HEK293 (cell line): ENCODE measurements at regions not wholly inside any gene's neighbourhood (a gene's known extent, or its start where the extent isn't known, plus 50 kb on each side); places are given as distances from the start of the nearest gene placed in this dataset.

Experiments used
- CTCF ChIA-PET: fragments of 350-600 bp; formaldehyde crosslinking; extraction: SDS; loops from one replicate; lab custom pipeline; 2021; ENCODE audit warnings: antibody characterized with exemption; lab: Yijun Ruan, JAX
- POLR2A ChIA-PET: fragments of 300-600 bp; formaldehyde crosslinking; extraction: SDS; loops from one replicate; lab custom pipeline; 2020; ENCODE audit warnings: antibody characterized with exemption, inconsistent platforms; lab: Yijun Ruan, JAX
- H3K27ac ChIP-seq: fragments of 200-500 bp; sonication (Bioruptor generic); 2 replicates; pipeline ENCODE4 v1.5.1; 2014; ENCODE audit warnings: low read depth, low read length, control low read depth, inconsistent platforms; ENCODE audit errors: extremely low read depth
- H3K36me3 ChIP-seq, 2 experiments: fragments of 200-500 bp in 1 of 2; sonication (Bioruptor generic) in 1 of 2; 1 replicate in 1 of 2; 2 replicates in 1 of 2; pipeline ENCODE4 v1.5.1; 2014 to 2017; ENCODE audit warnings: inconsistent platforms in 2 of 2, low read length in 2 of 2; ENCODE audit not compliant: control insufficient read depth in 2 of 2, insufficient read depth in 1 of 2
- H3K4me1 ChIP-seq: fragments of 200-500 bp; sonication (Bioruptor generic); 2 replicates; pipeline ENCODE4 v1.5.1; 2014; ENCODE audit warnings: mild to moderate bottlenecking, low read length, inconsistent platforms; ENCODE audit not compliant: control insufficient read depth, insufficient read depth
- H3K4me3 ChIP-seq: 2 replicates; pipeline ENCODE4 v1.5.1; 2011; ENCODE audit warnings: low read depth, mild to moderate bottlenecking, control low read depth, low read length, moderate library complexity
- H3K9me3 ChIP-seq: fragments of 200-500 bp; sonication (Bioruptor generic); 2 replicates; pipeline ENCODE4 v1.5.1; 2014; ENCODE audit warnings: low read depth, low read length, inconsistent platforms; ENCODE audit not compliant: control insufficient read depth, insufficient read depth
- HOXD13 ChIP-seq: sonication (generic); formaldehyde crosslinking; IDR thresholded peaks from 2 replicates; pipeline ENCODE4 v1.8.0; 2022; ENCODE audit warnings: missing genetic modification reagents, borderline replicate concordance
- KLF16 ChIP-seq: fragments of 450-650 bp; formaldehyde crosslinking; IDR thresholded peaks from 2 replicates; pipeline ENCODE4 v1.5.1; 2017; ENCODE audit warnings: missing biosample characterization, missing genetic modification characterization
- SCRT2 ChIP-seq: fragments of 450-650 bp; formaldehyde crosslinking; IDR thresholded peaks from 2 replicates; pipeline ENCODE4 v1.5.1; 2016; ENCODE audit warnings: missing biosample characterization, missing genetic modification characterization
- SP2 ChIP-seq: fragments of 450-650 bp; formaldehyde crosslinking; IDR thresholded peaks from 2 replicates; pipeline ENCODE4 v1.5.1; 2016; ENCODE audit warnings: missing biosample characterization, missing genetic modification characterization
- WT1 ChIP-seq: fragments of 450-650 bp; formaldehyde crosslinking; IDR thresholded peaks from 2 replicates; pipeline ENCODE4 v1.5.1; 2016; ENCODE audit warnings: missing biosample characterization, missing genetic modification characterization
- YY2 ChIP-seq: fragments of 450-650 bp; formaldehyde crosslinking; IDR thresholded peaks from 2 replicates; pipeline ENCODE4 v1.5.1; 2016; ENCODE audit warnings: missing biosample characterization, missing genetic modification characterization
- ZBTB21 ChIP-seq: fragments of 450-650 bp; formaldehyde crosslinking; IDR thresholded peaks from 2 replicates; pipeline ENCODE4 v1.5.1; 2017; ENCODE audit warnings: missing biosample characterization, missing genetic modification characterization
- ZFP37 ChIP-seq: fragments of 450-650 bp; formaldehyde crosslinking; IDR thresholded peaks from 2 replicates; pipeline ENCODE4 v1.5.1; 2016; ENCODE audit warnings: missing biosample characterization, missing genetic modification characterization
- ZNF10 ChIP-seq: fragments of 450-650 bp; formaldehyde crosslinking; IDR thresholded peaks from 2 replicates; pipeline ENCODE4 v1.5.1; 2017; ENCODE audit warnings: missing biosample characterization, missing genetic modification characterization
- ZNF223 ChIP-seq: fragments of 450-650 bp; formaldehyde crosslinking; IDR thresholded peaks from 2 replicates; pipeline ENCODE4 v1.5.1; 2016; ENCODE audit warnings: missing biosample characterization, missing genetic modification characterization
- ZNF37A ChIP-seq: fragments of 450-650 bp; IDR thresholded peaks from 2 replicates; pipeline ENCODE4 v1.5.1; 2018; ENCODE audit warnings: missing biosample characterization, missing genetic modification characterization
- ZNF416 ChIP-seq: fragments of 450-650 bp; formaldehyde crosslinking; IDR thresholded peaks from 2 replicates; pipeline ENCODE4 v1.5.1; 2016; ENCODE audit warnings: missing biosample characterization, missing genetic modification characterization
- ZNF510 ChIP-seq: fragments of 450-650 bp; formaldehyde crosslinking; IDR thresholded peaks from 2 replicates; pipeline ENCODE4 v1.5.1; 2018; ENCODE audit warnings: mild to moderate bottlenecking, missing genetic modification characterization, missing biosample characterization; ENCODE audit not compliant: insufficient replicate concordance
- ZNF529 ChIP-seq: fragments of 450-650 bp; formaldehyde crosslinking; IDR thresholded peaks from 2 replicates; pipeline ENCODE4 v1.5.1; 2017; ENCODE audit warnings: missing genetic modification characterization, missing biosample characterization; ENCODE audit not compliant: insufficient replicate concordance
- ZNF549 ChIP-seq: fragments of 450-650 bp; IDR thresholded peaks from 2 replicates; pipeline ENCODE4 v1.5.1; 2018; ENCODE audit warnings: missing biosample characterization, missing genetic modification characterization, mild to moderate bottlenecking, inconsistent platforms, moderate library complexity
- ZNF558 ChIP-seq: fragments of 450-650 bp; formaldehyde crosslinking; IDR thresholded peaks from 2 replicates; pipeline ENCODE4 v1.5.1; 2016; ENCODE audit warnings: missing biosample characterization, missing genetic modification characterization
- ZNF610 ChIP-seq: fragments of 450-650 bp; formaldehyde crosslinking; IDR thresholded peaks from 2 replicates; pipeline ENCODE4 v1.5.1; 2016; ENCODE audit warnings: missing biosample characterization, missing genetic modification characterization, borderline replicate concordance
- ZNF654 ChIP-seq: fragments of 450-650 bp; formaldehyde crosslinking; IDR thresholded peaks from 2 replicates; pipeline ENCODE4 v1.5.1; 2016; ENCODE audit warnings: low read depth, missing biosample characterization, missing genetic modification characterization
- ZNF664 ChIP-seq: fragments of 450-650 bp; formaldehyde crosslinking; IDR thresholded peaks from 2 replicates; pipeline ENCODE4 v1.5.1; 2016; ENCODE audit warnings: missing biosample characterization, missing genetic modification characterization
- ZNF785 ChIP-seq: fragments of 450-650 bp; formaldehyde crosslinking; IDR thresholded peaks from 2 replicates; pipeline ENCODE4 v1.5.1; 2016; ENCODE audit warnings: missing biosample characterization, missing genetic modification characterization
- ZSCAN23 ChIP-seq: fragments of 450-650 bp; formaldehyde crosslinking; IDR thresholded peaks from 2 replicates; pipeline ENCODE4 v1.5.1; 2016; ENCODE audit warnings: missing biosample characterization, missing genetic modification characterization
- TF ChIP-seq, protein P1 (sequence below): fragments of 450-650 bp; formaldehyde crosslinking; IDR thresholded peaks from 2 replicates; pipeline ENCODE4 v1.5.1; 2016; ENCODE audit warnings: missing biosample characterization, missing genetic modification characterization
- TF ChIP-seq, protein P2 (sequence below): fragments of 450-650 bp; formaldehyde crosslinking; IDR thresholded peaks from 2 replicates; pipeline ENCODE4 v1.5.1; 2016; ENCODE audit warnings: missing biosample characterization, missing genetic modification characterization
- TF ChIP-seq, protein P3 (sequence below): fragments of 450-650 bp; formaldehyde crosslinking; IDR thresholded peaks from 2 replicates; pipeline ENCODE4 v1.5.0; 2017; ENCODE audit warnings: missing biosample characterization, missing genetic modification characterization, borderline replicate concordance
- TF ChIP-seq, protein P4 (sequence below): fragments of 450-650 bp; formaldehyde crosslinking; IDR thresholded peaks from 2 replicates; pipeline ENCODE4 v1.5.1; 2017; ENCODE audit warnings: missing biosample characterization, missing genetic modification characterization

DNA sequence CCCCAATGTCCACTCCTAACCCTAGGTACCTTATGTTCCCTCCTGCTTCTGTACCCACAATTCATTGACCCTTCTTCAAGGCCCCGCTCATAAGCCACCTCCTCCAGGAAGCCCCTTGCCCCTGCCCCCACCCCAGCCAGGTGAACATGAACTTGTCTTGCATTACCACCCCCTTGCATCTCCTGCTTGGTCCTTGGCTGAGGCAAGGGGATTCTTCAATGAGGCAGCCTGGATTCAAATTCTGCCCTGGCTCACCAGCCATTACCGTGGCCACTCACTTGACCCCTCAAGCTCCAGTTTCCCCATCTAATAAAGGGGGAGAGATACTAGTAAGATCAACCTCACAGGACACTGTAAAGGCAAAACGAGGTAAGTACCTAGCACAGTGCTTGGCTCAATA lies 193.1 kb downstream of the DICER1 start:
- Histone ChIP-seq H3K36me3 (no peaks in the 10 kb centered on the region), H3K9me3 (no peaks in the 10 kb centered on the region), H3K4me3 (no peak overlapping the region), H3K4me1 (no peaks in the 10 kb centered on the region), H3K27ac (no peak overlapping the region)
- ChIA-PET CTCF (interaction anchor here (0.7 kb wide), 1 partner anchor 457 kb away, joined by 3 read pairs; no protein-coding TSS in a partner anchor), POLR2A (no interaction called here)
- TF ChIP-seq, protein P1, sequence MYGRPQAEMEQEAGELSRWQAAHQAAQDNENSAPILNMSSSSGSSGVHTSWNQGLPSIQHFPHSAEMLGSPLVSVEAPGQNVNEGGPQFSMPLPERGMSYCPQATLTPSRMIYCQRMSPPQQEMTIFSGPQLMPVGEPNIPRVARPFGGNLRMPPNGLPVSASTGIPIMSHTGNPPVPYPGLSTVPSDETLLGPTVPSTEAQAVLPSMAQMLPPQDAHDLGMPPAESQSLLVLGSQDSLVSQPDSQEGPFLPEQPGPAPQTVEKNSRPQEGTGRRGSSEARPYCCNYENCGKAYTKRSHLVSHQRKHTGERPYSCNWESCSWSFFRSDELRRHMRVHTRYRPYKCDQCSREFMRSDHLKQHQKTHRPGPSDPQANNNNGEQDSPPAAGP: no peak
- TF ChIP-seq, protein P2, sequence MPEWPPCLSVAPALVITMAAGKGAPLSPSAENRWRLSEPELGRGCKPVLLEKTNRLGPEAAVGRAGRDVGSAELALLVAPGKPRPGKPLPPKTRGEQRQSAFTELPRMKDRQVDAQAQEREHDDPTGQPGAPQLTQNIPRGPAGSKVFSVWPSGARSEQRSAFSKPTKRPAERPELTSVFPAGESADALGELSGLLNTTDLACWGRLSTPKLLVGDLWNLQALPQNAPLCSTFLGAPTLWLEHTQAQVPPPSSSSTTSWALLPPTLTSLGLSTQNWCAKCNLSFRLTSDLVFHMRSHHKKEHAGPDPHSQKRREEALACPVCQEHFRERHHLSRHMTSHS (tag by site-specific recombination): no peak
- TF ChIP-seq ZSCAN23 (tag by site-specific recombination) (no peak), SP2 (tag by site-specific recombination) (no peak), ZNF37A (no peak), ZNF10 (tag by site-specific recombination) (no peak), ZNF654 (no peak), ZNF529 (tag by site-specific recombination) (no peak), ZBTB21 (tag by site-specific recombination) (no peak), KLF16 (tag by site-specific recombination) (no peak), ZNF223 (tag by site-specific recombination) (no peak)

DNA sequence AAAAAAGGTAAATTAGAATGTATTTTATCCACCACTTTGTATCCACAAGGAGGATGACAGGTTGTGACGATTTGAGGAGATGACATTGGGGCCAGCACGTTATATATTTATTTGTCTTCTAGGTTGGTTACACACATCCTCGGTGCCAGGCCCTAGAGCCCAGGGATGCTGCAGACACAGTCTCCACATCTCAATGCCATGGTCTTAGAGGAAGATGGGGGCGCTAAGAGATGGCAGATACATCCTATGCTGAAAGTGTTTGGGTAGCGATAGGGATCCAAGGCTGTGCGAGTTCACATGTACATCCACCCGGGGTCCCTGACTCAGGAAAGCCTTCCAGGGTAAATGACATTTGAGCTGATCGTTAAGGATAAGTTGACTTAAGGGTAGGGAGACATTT lies 193.1 kb upstream of the GSC start:
- POLR2A ChIA-PET: no interaction called here
- Histone ChIP-seq H3K36me3 (no peaks in the 10 kb centered on the region), H3K27ac (no peak overlapping the region), H3K9me3 (no peaks in the 10 kb centered on the region), H3K4me1 (no peaks in the 10 kb centered on the region), H3K4me3 (no peak overlapping the region)
- CTCF ChIA-PET: no interaction called here
- TF ChIP-seq HOXD13 (no peak), ZNF416 (tag by site-specific recombination) (no peak), YY2 (tag by site-specific recombination) (no peak), ZNF510 (tag by site-specific recombination) (no peak), ZFP37 (tag by site-specific recombination) (no peak), ZNF549 (tag by site-specific recombination) (no peak), SCRT2 (tag by site-specific recombination) (no peak), ZNF785 (tag by site-specific recombination) (no peak)
- TF ChIP-seq, protein P3, sequence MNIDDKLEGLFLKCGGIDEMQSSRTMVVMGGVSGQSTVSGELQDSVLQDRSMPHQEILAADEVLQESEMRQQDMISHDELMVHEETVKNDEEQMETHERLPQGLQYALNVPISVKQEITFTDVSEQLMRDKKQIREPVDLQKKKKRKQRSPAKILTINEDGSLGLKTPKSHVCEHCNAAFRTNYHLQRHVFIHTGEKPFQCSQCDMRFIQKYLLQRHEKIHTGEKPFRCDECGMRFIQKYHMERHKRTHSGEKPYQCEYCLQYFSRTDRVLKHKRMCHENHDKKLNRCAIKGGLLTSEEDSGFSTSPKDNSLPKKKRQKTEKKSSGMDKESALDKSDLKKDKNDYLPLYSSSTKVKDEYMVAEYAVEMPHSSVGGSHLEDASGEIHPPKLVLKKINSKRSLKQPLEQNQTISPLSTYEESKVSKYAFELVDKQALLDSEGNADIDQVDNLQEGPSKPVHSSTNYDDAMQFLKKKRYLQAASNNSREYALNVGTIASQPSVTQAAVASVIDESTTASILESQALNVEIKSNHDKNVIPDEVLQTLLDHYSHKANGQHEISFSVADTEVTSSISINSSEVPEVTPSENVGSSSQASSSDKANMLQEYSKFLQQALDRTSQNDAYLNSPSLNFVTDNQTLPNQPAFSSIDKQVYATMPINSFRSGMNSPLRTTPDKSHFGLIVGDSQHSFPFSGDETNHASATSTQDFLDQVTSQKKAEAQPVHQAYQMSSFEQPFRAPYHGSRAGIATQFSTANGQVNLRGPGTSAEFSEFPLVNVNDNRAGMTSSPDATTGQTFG (tag by site-specific recombination): no peak
- TF ChIP-seq, all 188 proteins: peak for 0

DNA sequence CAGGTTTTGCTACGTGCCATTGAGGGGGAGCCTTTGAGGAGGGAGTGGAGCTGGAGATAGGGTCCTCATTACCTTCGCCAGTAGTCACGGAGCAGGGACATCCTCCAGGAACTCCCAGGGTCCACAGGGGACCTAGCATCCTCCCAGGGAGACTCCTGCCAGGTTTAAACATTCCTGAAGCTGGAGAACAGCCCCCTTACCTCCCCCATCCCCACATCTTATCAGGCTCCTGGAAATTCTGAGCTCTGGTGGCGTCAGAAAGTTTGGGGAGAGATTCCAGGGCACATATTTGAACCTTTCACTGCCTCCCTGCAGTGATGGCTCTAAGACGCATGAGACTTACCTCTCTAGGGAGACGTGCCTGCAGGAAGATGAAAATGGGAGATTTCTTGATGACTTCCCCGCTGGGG lies 192.3 kb upstream of the GSC start:
- CTCF ChIA-PET: interaction anchor here (0.5 kb wide), 1 partner anchor 475 kb away, joined by 3 read pairs; no protein-coding TSS in a partner anchor

More for the DNA sequence above, 192.3 kb upstream of the GSC start:
- TF ChIP-seq WT1 (tag by site-specific recombination): no peak
- TF ChIP-seq, protein P4, sequence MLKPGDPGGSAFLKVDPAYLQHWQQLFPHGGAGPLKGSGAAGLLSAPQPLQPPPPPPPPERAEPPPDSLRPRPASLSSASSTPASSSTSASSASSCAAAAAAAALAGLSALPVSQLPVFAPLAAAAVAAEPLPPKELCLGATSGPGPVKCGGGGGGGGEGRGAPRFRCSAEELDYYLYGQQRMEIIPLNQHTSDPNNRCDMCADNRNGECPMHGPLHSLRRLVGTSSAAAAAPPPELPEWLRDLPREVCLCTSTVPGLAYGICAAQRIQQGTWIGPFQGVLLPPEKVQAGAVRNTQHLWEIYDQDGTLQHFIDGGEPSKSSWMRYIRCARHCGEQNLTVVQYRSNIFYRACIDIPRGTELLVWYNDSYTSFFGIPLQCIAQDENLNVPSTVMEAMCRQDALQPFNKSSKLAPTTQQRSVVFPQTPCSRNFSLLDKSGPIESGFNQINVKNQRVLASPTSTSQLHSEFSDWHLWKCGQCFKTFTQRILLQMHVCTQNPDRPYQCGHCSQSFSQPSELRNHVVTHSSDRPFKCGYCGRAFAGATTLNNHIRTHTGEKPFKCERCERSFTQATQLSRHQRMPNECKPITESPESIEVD (tag by site-specific recombination): no peak
- no peak for TF ChIP-seq ZNF558 (tag by site-specific recombination)
- no peak for TF ChIP-seq ZNF610 (tag by site-specific recombination)
- no peak for TF ChIP-seq ZNF664 (tag by site-specific recombination)
- Histone ChIP-seq H3K9me3 (no peaks in the 10 kb centered on the region), H3K36me3 (no peaks in the 10 kb centered on the region), H3K27ac (no peak overlapping the region), H3K4me1 (no peaks in the 10 kb centered on the region), H3K4me3 (no peak overlapping the region)
- POLR2A ChIA-PET: no interaction called here
